Fibroblast of villous mesenchyme (primary cell): ENCODE measurements at regions not wholly inside any gene's neighbourhood (a gene's known extent, or its start where the extent isn't known, plus 50 kb on each side); places are given as distances from the start of the nearest gene placed in this dataset.

ENCODE experiments used
- DNase-seq: peaks from one replicate; pipeline ENCODE4 v3.0.0-alpha.2; 2010; ENCODE audit warnings: low read depth
- H3K4me3 ChIP-seq: 2 replicates; pipeline ENCODE4 v1.5.1; 2011; ENCODE audit warnings: low read depth, mild to moderate bottlenecking, low read length
- CTCF ChIP-seq: IDR thresholded peaks from 2 replicates; pipeline ENCODE4 v1.5.1; 2012; ENCODE audit warnings: low read depth, mild to moderate bottlenecking, low read length; ENCODE audit not compliant: insufficient read depth

- H3K4me3 ChIP-seq: no peak overlapping the region
- no peak for TF ChIP-seq CTCF
- DNase-seq: no peak
These were observed 387.0 kb downstream of the C12orf50 start for GRCh38 chr12:87642245-87642644.

- TF ChIP-seq CTCF: no peak
- H3K4me3 ChIP-seq: no peak overlapping the region
- no peak for DNase-seq
These were observed 411.0 kb downstream of the C12orf50 start for GRCh38 chr12:87618199-87618598.

- no peak for DNase-seq
- TF ChIP-seq CTCF: no peak
- H3K4me3 ChIP-seq: no peak overlapping the region
These were observed 416.2 kb downstream of the C12orf50 start for GRCh38 chr12:87612996-87613395.

- no peak for TF ChIP-seq CTCF
- DNase-seq: no peak
- H3K4me3 ChIP-seq: no peak overlapping the region
These were observed 420.9 kb downstream of the C12orf50 start for GRCh38 chr12:87608321-87608720.

GRCh38 chr12:87603727-87604126 is 425.5 kb downstream of the C12orf50 start:
- no peak for TF ChIP-seq CTCF
- no peak for DNase-seq
- H3K4me3 ChIP-seq: no peak overlapping the region

GRCh38 chr12:87599459-87599858 is 429.7 kb downstream of the C12orf50 start:
- DNase-seq: no peak
- no peak for TF ChIP-seq CTCF
- no peak overlapping the region for H3K4me3 ChIP-seq

GRCh38 chr12:87597114-87597513 is 432.1 kb downstream of the C12orf50 start:
- H3K4me3 ChIP-seq: no peak overlapping the region
- no peak for DNase-seq
- no peak for TF ChIP-seq CTCF
